Transverse colon (tissue), 4 donors: ENCODE measurements at regions not wholly inside any gene's neighbourhood (a gene's known extent, or its start where the extent isn't known, plus 50 kb on each side); places are given as distances from the start of the nearest gene placed in this dataset.
"Not testable (repeated sequence)": the region's sequence is repeated elsewhere in the genome, so short reads cannot be mapped to it uniquely, and the experiment has no call there.

Source experiments
- DNase-seq: peaks from one replicate; pipeline ENCODE4 v3.0.0-alpha.2; 2019
- H3K27ac ChIP-seq, 4 donors: fragments of 200-600 bp; sonication (generic); 2 replicates each; pipeline ENCODE4 v1.5.1; 2016 to 2018; ENCODE audit warnings: inconsistent platforms in 4 of 4
- H3K27me3 ChIP-seq: fragments of 200-600 bp; sonication (generic); 2 replicates; pipeline ENCODE4 v1.5.1; 2017; ENCODE audit warnings: inconsistent platforms
- H3K36me3 ChIP-seq, 4 donors: fragments of 200-600 bp; sonication (generic); 2 replicates each; pipeline ENCODE4 v1.5.1; 2017 to 2019; ENCODE audit warnings: inconsistent platforms in 4 of 4
- H3K4me1 ChIP-seq, 4 donors: fragments of 200-600 bp; sonication (generic); 2 replicates each; pipeline ENCODE4 v1.5.1; 2017 to 2020; ENCODE audit warnings: inconsistent platforms in 4 of 4
- H3K4me3 ChIP-seq, 4 donors: fragments of 200-600 bp; sonication (generic); 1 replicate in 1 of 4; 2 replicates in 3 of 4; pipeline versions ENCODE4 v1.5.1 to v1.6.1; 2017 to 2019; ENCODE audit warnings: inconsistent platforms in 4 of 4
- H3K9me3 ChIP-seq, 2 donors: fragments of 200-600 bp; sonication (generic); 2 replicates each; pipeline ENCODE4 v1.5.1; 2017 to 2019; ENCODE audit warnings: inconsistent platforms in 2 of 2
- EP300 ChIP-seq: sonication (generic); formaldehyde crosslinking; IDR thresholded peaks from one replicate; pipeline ENCODE4 v1.6.1; 2017; ENCODE audit warnings: antibody characterized with exemption, low read depth
- POLR2A ChIP-seq: fragments of 450-650 bp; IDR thresholded peaks from one replicate; pipeline ENCODE4 v1.6.1; 2016; ENCODE audit warnings: antibody characterized with exemption, mild to moderate bottlenecking, moderate library complexity
- POLR2AphosphoS5 ChIP-seq, 3 donors: sonication (generic); formaldehyde crosslinking; IDR thresholded peaks; one replicate each; pipeline ENCODE4 v1.6.1; 2016; ENCODE audit warnings: antibody characterized with exemption in 3 of 3
- WGBS, 2 donors: methylation state at CpG; one replicate each; pipeline ENCODE4 v1.1.5; 2018; ENCODE audit warnings: low coverage in 1 of 2; 5-methylcytosine and 5-hydroxymethylcytosine counted together
- in situ Hi-C, 4 donors: fragments of 200-750 bp; cut with MboI; loops; one replicate each; pipeline versions ENCODE4 v1.15.0 to v1.15.1; 2017; ENCODE audit warnings: low sequenced_read_pairs in 3 of 4, low pct_ligation_motif_present in 1 of 4, low pct_unique_long_range_greater_than_20kb in 1 of 4
- intact Hi-C: fragments of 100-400 bp; cut with DNase I; formaldehyde crosslinking; loops from one replicate; pipeline ENCODE4 v1.15.1; 2023; ENCODE audit warnings: low total_unique reads
- TF ChIP-seq, protein P1 (sequence below), 5 experiments: fragments of 200-600 bp in 3 of 5; fragments of 450-650 bp in 2 of 5; sonication (generic) in 3 of 5; IDR thresholded peaks; 1 replicate in 2 of 5; 2 replicates in 3 of 5; pipeline ENCODE4 v1.5.1; 2016 to 2017; ENCODE audit warnings: antibody characterized with exemption in 5 of 5, inconsistent platforms in 3 of 5, mild to moderate bottlenecking in 2 of 5, moderate library complexity in 1 of 5

DNA sequence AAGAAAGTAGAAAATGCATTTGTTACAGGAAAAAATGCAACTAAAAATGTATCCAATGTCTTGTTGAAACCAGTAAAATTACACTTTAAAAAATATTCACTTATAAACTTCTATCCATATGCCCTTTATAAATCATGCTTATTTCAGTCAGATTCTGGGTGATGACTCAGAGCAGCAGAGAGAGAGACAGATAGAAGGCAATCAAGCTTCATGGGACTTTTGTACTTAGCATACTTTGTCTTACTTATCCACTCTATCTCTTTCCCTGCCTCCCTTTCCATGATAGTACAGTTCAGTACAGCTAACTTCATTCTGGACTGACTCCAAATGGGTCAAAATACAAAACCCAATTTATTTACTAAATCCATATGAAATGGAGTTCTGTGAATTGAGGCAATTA lies 1438.2 kb downstream of the ZPLD1 start:
- DNase-seq: no peak
- TF ChIP-seq POLR2A (no peak), POLR2AphosphoS5 (IDR thresholded peaks at IDR 0.05) (no peak), EP300 (no peak)
- TF ChIP-seq, protein P1, sequence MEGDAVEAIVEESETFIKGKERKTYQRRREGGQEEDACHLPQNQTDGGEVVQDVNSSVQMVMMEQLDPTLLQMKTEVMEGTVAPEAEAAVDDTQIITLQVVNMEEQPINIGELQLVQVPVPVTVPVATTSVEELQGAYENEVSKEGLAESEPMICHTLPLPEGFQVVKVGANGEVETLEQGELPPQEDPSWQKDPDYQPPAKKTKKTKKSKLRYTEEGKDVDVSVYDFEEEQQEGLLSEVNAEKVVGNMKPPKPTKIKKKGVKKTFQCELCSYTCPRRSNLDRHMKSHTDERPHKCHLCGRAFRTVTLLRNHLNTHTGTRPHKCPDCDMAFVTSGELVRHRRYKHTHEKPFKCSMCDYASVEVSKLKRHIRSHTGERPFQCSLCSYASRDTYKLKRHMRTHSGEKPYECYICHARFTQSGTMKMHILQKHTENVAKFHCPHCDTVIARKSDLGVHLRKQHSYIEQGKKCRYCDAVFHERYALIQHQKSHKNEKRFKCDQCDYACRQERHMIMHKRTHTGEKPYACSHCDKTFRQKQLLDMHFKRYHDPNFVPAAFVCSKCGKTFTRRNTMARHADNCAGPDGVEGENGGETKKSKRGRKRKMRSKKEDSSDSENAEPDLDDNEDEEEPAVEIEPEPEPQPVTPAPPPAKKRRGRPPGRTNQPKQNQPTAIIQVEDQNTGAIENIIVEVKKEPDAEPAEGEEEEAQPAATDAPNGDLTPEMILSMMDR (IDR thresholded peaks at IDR 0.05): no peak
- intact Hi-C loops: no loop called here
- Histone ChIP-seq H3K27me3 (no peaks in the 10 kb centered on the region), H3K4me1 (no peaks in the 10 kb centered on the region), H3K27ac (no peak overlapping the region), H3K4me3 (no peak overlapping the region), H3K9me3 (no peaks in the 10 kb centered on the region), H3K36me3 (no peaks in the 10 kb centered on the region)
- in situ Hi-C loops: no loop called here

DNA sequence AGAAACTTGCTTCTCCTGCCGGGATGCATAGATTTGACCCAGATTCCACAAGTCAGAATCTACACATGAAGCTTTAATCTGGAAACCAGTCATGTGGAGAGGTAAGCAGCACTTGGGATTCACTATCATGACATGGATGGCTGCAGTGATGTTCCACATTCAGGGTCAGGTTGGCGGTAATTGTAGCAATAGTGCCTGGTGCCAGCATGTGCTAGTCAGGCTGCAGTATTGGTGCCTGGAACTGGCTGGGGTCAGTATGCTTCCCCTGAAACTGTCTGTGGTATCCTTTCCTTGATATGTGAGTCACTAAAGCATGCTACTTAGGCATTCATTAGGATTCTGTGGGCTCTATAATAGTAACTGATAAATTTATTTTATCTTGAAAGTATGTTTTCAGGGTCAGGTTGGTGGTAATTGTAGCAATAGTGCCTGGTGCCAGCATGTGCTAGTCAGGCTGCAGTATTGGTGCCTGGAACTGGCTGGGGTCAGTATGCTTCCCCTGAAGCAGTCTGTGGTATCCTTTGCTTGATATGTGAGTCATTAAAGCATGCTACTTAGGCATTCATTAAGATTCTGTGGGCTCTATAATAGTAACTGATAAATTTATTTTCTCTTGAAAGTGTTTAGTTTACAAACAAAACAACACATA lies 1439.2 kb downstream of the ZPLD1 start:
- TF ChIP-seq, protein P1 (IDR thresholded peaks at IDR 0.05): no peak
- no peak for TF ChIP-seq POLR2AphosphoS5 (IDR thresholded peaks at IDR 0.05)
- TF ChIP-seq EP300: no peak
- TF ChIP-seq POLR2A: no peak
- H3K4me1 ChIP-seq: no peaks in the 10 kb centered on the region
- H3K4me3 ChIP-seq: no peak overlapping the region
- H3K9me3 ChIP-seq: no peaks in the 10 kb centered on the region
- WGBS, 2 donors: 87% methylated on average over 2 of the region's 2 CpGs; no CpG with 5 or more reads in 1 of the 2 donors
- intact Hi-C loops: no loop called here
- H3K27ac ChIP-seq: no peak overlapping the region
- in situ Hi-C loops: no loop called here
- no peaks in the 10 kb centered on the region for H3K27me3 ChIP-seq
- no peak for DNase-seq
- no peaks in the 10 kb centered on the region for H3K36me3 ChIP-seq

DNA sequence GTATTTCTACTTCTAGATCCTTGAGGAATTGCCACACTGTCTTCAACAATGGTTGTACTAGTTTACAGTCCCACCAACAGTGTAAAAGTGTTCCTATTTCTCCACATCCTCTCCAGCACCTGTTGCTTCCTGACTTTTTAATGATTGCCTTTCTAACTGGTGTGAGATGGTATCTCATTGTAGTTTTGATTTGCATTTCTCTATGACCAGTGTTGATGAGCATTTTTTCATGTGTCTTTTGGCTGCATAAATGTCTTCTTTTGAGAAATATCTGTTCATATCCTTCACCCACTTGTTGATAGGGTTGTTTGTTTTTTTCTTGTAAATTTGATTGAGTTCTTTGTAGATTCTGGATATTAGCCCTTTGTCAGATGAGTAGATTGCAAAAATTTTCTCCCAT lies 1447.0 kb downstream of the ZPLD1 start:
- H3K36me3 ChIP-seq, H3K27ac ChIP-seq, H3K4me3 ChIP-seq, H3K9me3 ChIP-seq, intact Hi-C loops, in situ Hi-C loops, H3K4me1 ChIP-seq, DNase-seq, H3K27me3 ChIP-seq: not testable (repeated sequence)

DNA sequence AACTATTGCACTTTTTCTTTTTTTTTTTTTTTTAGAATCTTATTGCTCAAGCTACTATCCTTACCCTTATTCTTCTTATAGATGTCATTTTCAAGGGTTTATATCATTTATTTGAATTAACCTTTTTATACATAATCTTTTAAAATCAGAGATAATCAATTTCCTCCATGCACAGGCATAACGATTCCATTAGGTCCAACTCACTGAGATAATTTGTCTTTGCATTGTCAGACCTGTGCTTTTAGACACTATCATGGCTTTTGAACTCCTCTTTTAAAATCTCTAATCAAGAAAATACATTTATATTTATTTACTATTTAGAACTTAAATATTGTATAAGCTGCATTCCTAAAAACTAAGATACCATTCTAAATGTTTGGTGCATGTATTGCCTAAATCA lies 1454.9 kb downstream of the ZPLD1 start:
- Histone ChIP-seq H3K9me3 (no peaks in the 10 kb centered on the region), H3K27ac (no peak overlapping the region), H3K4me1 (no peaks in the 10 kb centered on the region), H3K4me3 (no peak overlapping the region), H3K27me3 (no peaks in the 10 kb centered on the region), H3K36me3 (no peaks in the 10 kb centered on the region)
- DNase-seq: no peak
- in situ Hi-C loops (no loop called here), intact Hi-C loops (no loop called here)
- WGBS, 2 donors: 82 to 83% methylated on average over 1 of the region's 1 CpG
- TF ChIP-seq POLR2A (no peak), EP300 (no peak), POLR2AphosphoS5 (IDR thresholded peaks at IDR 0.05) (no peak)
- TF ChIP-seq, protein P1 (IDR thresholded peaks at IDR 0.05): no peak

DNA sequence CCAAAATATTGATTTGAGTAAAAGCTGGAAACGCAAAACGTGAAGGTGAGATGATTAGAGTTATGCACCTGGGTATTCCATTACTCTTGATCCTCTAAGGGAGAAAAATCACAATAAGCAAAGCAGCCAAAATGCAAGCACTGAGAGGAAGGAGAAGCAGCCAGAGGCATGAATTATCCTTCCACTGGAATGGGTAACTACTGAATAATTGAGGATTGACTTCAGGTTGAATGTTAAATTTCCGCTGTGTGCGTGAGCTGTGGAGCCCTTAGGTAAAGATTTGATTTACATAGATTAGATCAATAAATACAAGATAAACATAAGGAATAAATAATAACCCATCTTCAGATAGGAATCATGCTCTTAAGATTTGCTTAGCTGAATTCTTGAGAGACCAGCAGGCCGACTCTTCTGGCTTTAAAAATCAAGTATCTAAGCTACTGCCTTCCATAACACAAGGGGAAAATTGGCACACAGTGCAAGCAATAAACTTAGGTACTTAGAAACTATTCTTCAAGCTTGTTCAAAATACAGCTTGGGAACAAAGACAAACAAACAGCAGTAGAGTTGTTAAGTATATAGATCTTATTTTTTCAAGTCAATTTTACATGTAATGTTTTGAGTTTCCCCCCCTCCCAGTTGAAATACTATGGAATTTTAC lies 1459.5 kb downstream of the ZPLD1 start:
- Histone ChIP-seq H3K4me1 (no peaks in the 10 kb centered on the region), H3K27ac (no peak overlapping the region), H3K9me3 (no peaks in the 10 kb centered on the region), H3K4me3 (no peak overlapping the region), H3K36me3 (no peaks in the 10 kb centered on the region), H3K27me3 (no peaks in the 10 kb centered on the region)
- TF ChIP-seq, protein P1 (IDR thresholded peaks at IDR 0.05): no peak
- TF ChIP-seq POLR2AphosphoS5 (IDR thresholded peaks at IDR 0.05): no peak
- no peak for TF ChIP-seq POLR2A
- TF ChIP-seq EP300: no peak
- in situ Hi-C loops (no loop called here), intact Hi-C loops (no loop called here)
- no peak for DNase-seq
- WGBS, 2 donors: 70 to 80% methylated on average over 4 to 5 of the region's 5 CpGs
